ENCODE measurements at regions not wholly inside any gene's neighbourhood (a gene's known extent, or its start where the extent isn't known, plus 50 kb on each side); places are given as distances from the start of the nearest gene placed in this dataset.

GRCh38 chr10:120760253-120760652, 90.9 kb upstream of the WDR11 start:
- Histone ChIP-seq H3K27ac (no peak overlapping the region), H3K9me3 (ENCODE audit: low read depth) (no peaks in the 10 kb centered on the region), H3K36me3 (replicated peaks; ENCODE audit: insufficient read depth, low read depth) (no peaks in the 10 kb centered on the region), H3K27me3 (peaks cover 6% of the 10 kb centered on the region), H3K4me2 (no peak overlapping the region), H3K4me3 (no peak overlapping the region), H3K4me1 (ENCODE audit: insufficient read depth) (no peaks in the 10 kb centered on the region), H3K9me2 (replicated peaks; ENCODE audit: insufficient read depth) (no peaks in the 10 kb centered on the region), H4K20me1 (ENCODE audit: insufficient read depth, poor library complexity, severe bottlenecking) (no peaks in the 10 kb centered on the region), H2AFZ (no peak overlapping the region), H3K79me2 (no peaks in the 10 kb centered on the region)
- DNase-seq (ENCODE audit: low spot score) = no peak
- no peak for TF ChIP-seq EZH2phosphoT487 (IDR thresholded peaks at IDR 0.05; ENCODE audit: low read depth, severe bottlenecking, unreplicated experiment)
- 72% methylated on average over 4 of the region's 4 CpGs for WGBS (ENCODE audit: low lambda C conversion rate, missing lambda C conversion rate)

DNA sequence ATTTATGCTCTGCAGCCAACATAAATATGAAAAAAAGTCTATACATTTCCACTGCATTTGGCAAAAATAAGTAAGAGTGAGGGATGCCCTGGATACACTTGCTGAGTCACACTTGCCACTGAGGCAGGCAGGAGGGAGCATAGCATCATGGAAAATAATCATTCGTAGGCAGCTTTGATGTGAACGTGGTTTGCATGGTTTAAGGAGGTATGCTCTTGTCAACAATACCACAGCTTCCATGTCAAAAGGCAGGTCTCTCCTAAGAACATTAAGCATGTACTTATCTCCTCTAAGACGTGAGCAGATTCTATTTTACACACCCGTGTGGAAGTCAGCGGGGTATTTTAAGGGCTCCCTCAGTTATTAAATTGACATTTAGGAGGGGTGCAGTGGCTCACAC, 89.2 kb upstream of the WDR11 start:
- no peak overlapping the region for H3K4me3 ChIP-seq
- H3K36me3 ChIP-seq (replicated peaks; ENCODE audit: insufficient read depth, low read depth) = no peaks in the 10 kb centered on the region
- H3K4me1 ChIP-seq (ENCODE audit: insufficient read depth) = no peaks in the 10 kb centered on the region
- H3K79me2 ChIP-seq = no peaks in the 10 kb centered on the region
- TF ChIP-seq EZH2phosphoT487 (IDR thresholded peaks at IDR 0.05; ENCODE audit: low read depth, severe bottlenecking, unreplicated experiment) = no peak
- TF ChIP-seq EZH2 (IDR thresholded peaks at IDR 0.05; ENCODE audit: borderline replicate concordance) = no peak
- no peak for TF ChIP-seq CTCF (IDR thresholded peaks at IDR 0.05; ENCODE audit: poor library complexity)
- no peaks in the 10 kb centered on the region for H3K9me3 ChIP-seq (ENCODE audit: low read depth)
- WGBS (ENCODE audit: low lambda C conversion rate, missing lambda C conversion rate) = 75% methylated on average over 5 of the region's 5 CpGs
- H2AFZ ChIP-seq = no peak overlapping the region
- H4K20me1 ChIP-seq (ENCODE audit: insufficient read depth, poor library complexity, severe bottlenecking) = no peaks in the 10 kb centered on the region
- H3K4me2 ChIP-seq = no peak overlapping the region
- peaks cover 6% of the 10 kb centered on the region for H3K27me3 ChIP-seq
- H3K9me2 ChIP-seq (replicated peaks; ENCODE audit: insufficient read depth) = no peaks in the 10 kb centered on the region
- DNase-seq (ENCODE audit: low spot score) = no peak
- H3K27ac ChIP-seq = no peak overlapping the region

GRCh38 chr10:120765226-120765803, 85.8 kb upstream of the WDR11 start:
- WGBS (ENCODE audit: low lambda C conversion rate, missing lambda C conversion rate) = 71% methylated on average over 1 of the region's 1 CpG

GRCh38 chr10:120768227-120768626, 82.9 kb upstream of the WDR11 start:
- TF ChIP-seq EZH2 (IDR thresholded peaks at IDR 0.05; ENCODE audit: borderline replicate concordance) = no peak
- no peak for TF ChIP-seq EZH2phosphoT487 (IDR thresholded peaks at IDR 0.05; ENCODE audit: low read depth, severe bottlenecking, unreplicated experiment)
- TF ChIP-seq CTCF (IDR thresholded peaks at IDR 0.05; ENCODE audit: poor library complexity) = no peak
- 89% methylated on average over 3 of the region's 3 CpGs for WGBS (ENCODE audit: low lambda C conversion rate, missing lambda C conversion rate)
- Histone ChIP-seq H4K20me1 (ENCODE audit: insufficient read depth, poor library complexity, severe bottlenecking) (no peaks in the 10 kb centered on the region), H3K9me2 (replicated peaks; ENCODE audit: insufficient read depth) (no peaks in the 10 kb centered on the region), H3K36me3 (replicated peaks; ENCODE audit: insufficient read depth, low read depth) (no peaks in the 10 kb centered on the region), H3K27me3 (peaks cover 2% of the 10 kb centered on the region), H3K79me2 (no peaks in the 10 kb centered on the region), H3K27ac (no peak overlapping the region), H3K4me3 (no peak overlapping the region), H2AFZ (no peak overlapping the region), H3K4me1 (ENCODE audit: insufficient read depth) (no peaks in the 10 kb centered on the region), H3K4me2 (no peak overlapping the region), H3K9me3 (ENCODE audit: low read depth) (no peaks in the 10 kb centered on the region)
- DNase-seq (ENCODE audit: low spot score) = no peak

More at GRCh38 chr10:120765226-120765803, 85.8 kb upstream of the WDR11 start:
- no peaks in the 10 kb centered on the region for H3K9me2 ChIP-seq (replicated peaks; ENCODE audit: insufficient read depth)
- H3K27me3 ChIP-seq = no peaks in the 10 kb centered on the region
- H3K4me3 ChIP-seq = no peak overlapping the region
- H3K36me3 ChIP-seq (replicated peaks; ENCODE audit: insufficient read depth, low read depth) = no peaks in the 10 kb centered on the region
- no peak for DNase-seq (ENCODE audit: low spot score)
- TF ChIP-seq CTCF (IDR thresholded peaks at IDR 0.05; ENCODE audit: poor library complexity) (no peak), EZH2phosphoT487 (IDR thresholded peaks at IDR 0.05; ENCODE audit: low read depth, severe bottlenecking, unreplicated experiment) (no peak), EZH2 (IDR thresholded peaks at IDR 0.05; ENCODE audit: borderline replicate concordance) (no peak)
- H3K4me2 ChIP-seq = no peak overlapping the region
- H3K9me3 ChIP-seq (ENCODE audit: low read depth) = no peaks in the 10 kb centered on the region
- no peaks in the 10 kb centered on the region for H4K20me1 ChIP-seq (ENCODE audit: insufficient read depth, poor library complexity, severe bottlenecking)
- H3K4me1 ChIP-seq (ENCODE audit: insufficient read depth) = no peaks in the 10 kb centered on the region
- no peaks in the 10 kb centered on the region for H3K79me2 ChIP-seq
- H3K27ac ChIP-seq = no peak overlapping the region
- H2AFZ ChIP-seq = no peak overlapping the region

Data from hepatocyte (in vitro differentiated cells).